ENCODE measurements at regions not wholly inside any gene's neighbourhood (a gene's known extent, or its start where the extent isn't known, plus 50 kb on each side); places are given as distances from the start of the nearest gene placed in this dataset.
"Not testable (repeated sequence)": the region's sequence is repeated elsewhere in the genome, so short reads cannot be mapped to it uniquely, and the experiment has no call there.

GRCh38 chr6:62999242-62999641 is 212.0 kb upstream of the FKBP1C start:
- H2BK120ac ChIP-seq (replicated peaks; ENCODE audit: low read depth, low read length); H2AK5ac ChIP-seq (ENCODE audit: low read depth, low read length); H3K79me2 ChIP-seq (ENCODE audit: control insufficient read depth in 1 of 2, insufficient read depth in 2 of 2, low read length in 2 of 2); POLR2A ChIA-PET (ENCODE audit: partially characterized antibody); H4K8ac ChIP-seq (ENCODE audit: extremely low read depth, insufficient read depth, low read length); FAIRE-seq; H3K23ac ChIP-seq (ENCODE audit: insufficient read length); H3K18ac ChIP-seq (ENCODE audit: extremely low read depth, low read length); H2AFZ ChIP-seq (ENCODE audit: low read length); H3K27me3 ChIP-seq (replicated peaks in 1 of 4; ENCODE audit: control insufficient read depth in 3 of 4, extremely low read depth in 1 of 4, insufficient read depth in 3 of 4, low read length in 3 of 4); H3K79me1 ChIP-seq (ENCODE audit: low read depth, low read length); H3K56ac ChIP-seq (replicated peaks; ENCODE audit: insufficient read length, low read depth, low read length); H4K5ac ChIP-seq (ENCODE audit: insufficient read length, low read depth, low read length); H3K9me3 ChIP-seq (ENCODE audit: insufficient read depth in 2 of 2, low read depth in 1 of 2, low read length in 1 of 2); H3K4me1 ChIP-seq (replicated peaks in 1 of 4; ENCODE audit: control insufficient read depth in 3 of 4, insufficient read depth in 4 of 4, low read length in 3 of 4); H3K4ac ChIP-seq (replicated peaks; ENCODE audit: insufficient read length, low read depth, low read length); H3K23me2 ChIP-seq (ENCODE audit: low read depth, low read length); H3K36me3 ChIP-seq (ENCODE audit: control insufficient read depth in 2 of 4, insufficient read depth in 4 of 4, low read length in 3 of 4); H3K4me2 ChIP-seq (ENCODE audit: insufficient read depth in 1 of 2, low read depth in 2 of 2, low read length in 2 of 2); H4K20me1 ChIP-seq (replicated peaks in 1 of 2; ENCODE audit: control insufficient read depth in 1 of 2, insufficient read depth in 2 of 2, low read length in 2 of 2); H2BK15ac ChIP-seq (ENCODE audit: low read length); DNase-seq (ENCODE audit: low read depth in 1 of 2, low spot score in 2 of 2); H2BK12ac ChIP-seq (ENCODE audit: low read depth, low read length); H2BK20ac ChIP-seq (ENCODE audit: low read length); H3K14ac ChIP-seq (ENCODE audit: insufficient read length); CTCF ChIA-PET (ENCODE audit: partially characterized antibody); H3K4me3 ChIP-seq (ENCODE audit: extremely low read depth in 1 of 4, insufficient read depth in 2 of 4, low read depth in 3 of 4, low read length in 4 of 4); H3K9ac ChIP-seq (replicated peaks in 1 of 4; ENCODE audit: extremely low read depth in 1 of 4, low read depth in 3 of 4, low read length in 3 of 4); H4K91ac ChIP-seq (replicated peaks; ENCODE audit: insufficient read length, low read length): not testable (repeated sequence)
- peak overlapping the region; percentile 85; the same call in 1 of the 2 replicates for H2BK5ac ChIP-seq (ENCODE audit: low read depth, low read length)
- peak; percentile 81 for TF ChIP-seq SRF (IDR thresholded peaks at IDR 0.05; ENCODE audit: low read depth, low read length)
- 53% methylated on average over 3 of the region's 3 CpGs; no CpG with 5 or more reads in 1 of the 2 experiments for WGBS, 2 experiments (ENCODE audit: extremely low coverage in 1 of 2, insufficient coverage in 1 of 2, insufficient read length in 1 of 2, insufficient replicate concordance in 2 of 2, low coverage in 1 of 2, low lambda C conversion rate in 2 of 2, missing lambda C conversion rate in 1 of 2)
- peak overlapping the region; percentile 73; the same call in 1 of the 2 replicates for H3K27ac ChIP-seq (ENCODE audit: low read depth, low read length)
